ENCODE measurements at regions not wholly inside any gene's neighbourhood (a gene's known extent, or its start where the extent isn't known, plus 50 kb on each side); places are given as distances from the start of the nearest gene placed in this dataset.

DNA sequence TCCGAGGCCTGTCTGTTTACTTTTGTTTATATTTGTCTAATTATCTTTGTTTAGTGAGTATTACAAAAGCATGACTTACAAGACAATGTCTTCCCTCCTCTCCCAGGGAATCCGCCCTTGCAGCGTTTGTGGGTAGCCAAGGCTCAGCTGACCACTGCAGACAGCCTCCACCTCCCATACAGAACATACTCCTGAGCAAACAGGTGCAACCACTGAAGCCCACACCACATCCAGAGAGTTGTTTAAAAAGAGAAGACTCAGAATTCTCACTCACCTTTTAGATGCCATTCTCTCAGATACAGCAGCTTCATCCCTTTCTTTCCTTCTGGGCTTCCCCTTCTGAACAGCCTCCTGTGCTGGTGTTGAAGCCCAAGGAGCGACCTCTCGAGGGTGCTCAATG is 103.5 kb upstream of the TMPRSS2 start:
- TF ChIP-seq, protein P1, sequence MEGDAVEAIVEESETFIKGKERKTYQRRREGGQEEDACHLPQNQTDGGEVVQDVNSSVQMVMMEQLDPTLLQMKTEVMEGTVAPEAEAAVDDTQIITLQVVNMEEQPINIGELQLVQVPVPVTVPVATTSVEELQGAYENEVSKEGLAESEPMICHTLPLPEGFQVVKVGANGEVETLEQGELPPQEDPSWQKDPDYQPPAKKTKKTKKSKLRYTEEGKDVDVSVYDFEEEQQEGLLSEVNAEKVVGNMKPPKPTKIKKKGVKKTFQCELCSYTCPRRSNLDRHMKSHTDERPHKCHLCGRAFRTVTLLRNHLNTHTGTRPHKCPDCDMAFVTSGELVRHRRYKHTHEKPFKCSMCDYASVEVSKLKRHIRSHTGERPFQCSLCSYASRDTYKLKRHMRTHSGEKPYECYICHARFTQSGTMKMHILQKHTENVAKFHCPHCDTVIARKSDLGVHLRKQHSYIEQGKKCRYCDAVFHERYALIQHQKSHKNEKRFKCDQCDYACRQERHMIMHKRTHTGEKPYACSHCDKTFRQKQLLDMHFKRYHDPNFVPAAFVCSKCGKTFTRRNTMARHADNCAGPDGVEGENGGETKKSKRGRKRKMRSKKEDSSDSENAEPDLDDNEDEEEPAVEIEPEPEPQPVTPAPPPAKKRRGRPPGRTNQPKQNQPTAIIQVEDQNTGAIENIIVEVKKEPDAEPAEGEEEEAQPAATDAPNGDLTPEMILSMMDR (IDR thresholded peaks at IDR 0.05; ENCODE audit: low read depth, low read length), result no peak
- TF ChIP-seq EZH2phosphoT487 (IDR thresholded peaks at IDR 0.05; ENCODE audit: low read depth), result no peak
